SH-SY5Y (cell line): ENCODE measurements at regions not wholly inside any gene's neighbourhood (a gene's known extent, or its start where the extent isn't known, plus 50 kb on each side); places are given as distances from the start of the nearest gene placed in this dataset.

Experiments
- GATA2 ChIP-seq: IDR thresholded peaks from 2 replicates; pipeline ENCODE4 v1.6.1; 2011; ENCODE audit warnings: mild to moderate bottlenecking, low read depth, low read length
- GATA3 ChIP-seq: IDR thresholded peaks from 2 replicates; pipeline ENCODE4 v1.6.1; 2011; ENCODE audit warnings: low read depth, mild to moderate bottlenecking, low read length, moderate library complexity

GRCh38 chr16:26334218-26335111 lies 642.7 kb downstream of the HS3ST4 start:
- TF ChIP-seq GATA2 (no peak), GATA3 (no peak)
